HFFc6 (cell line): ENCODE measurements at regions not wholly inside any gene's neighbourhood (a gene's known extent, or its start where the extent isn't known, plus 50 kb on each side); places are given as distances from the start of the nearest gene placed in this dataset.

Experiments used
- DNase-seq: peaks from one replicate; pipeline ENCODE4 v3.0.0-alpha.2; 2018
- H3K27ac Mint-ChIP-seq: 2 replicates; pipeline ENCODE4 v1.8.0; 2020; ENCODE audit warnings: mild to moderate bottlenecking, mixed read lengths
- H3K27me3 Mint-ChIP-seq: 2 replicates; pipeline ENCODE4 v1.8.0; 2021; ENCODE audit warnings: mild to moderate bottlenecking, moderate library complexity, mixed read lengths; ENCODE audit not compliant: insufficient read depth
- H3K36me3 Mint-ChIP-seq: 2 replicates; pipeline ENCODE4 v1.8.0; 2021; ENCODE audit warnings: low read depth, mixed read lengths
- H3K4me1 Mint-ChIP-seq: 2 replicates; pipeline ENCODE4 v1.8.0; 2020; ENCODE audit warnings: low read depth, mixed read lengths
- H3K4me3 Mint-ChIP-seq: 2 replicates; pipeline ENCODE4 v1.8.0; 2020; ENCODE audit warnings: mild to moderate bottlenecking, moderate library complexity, mixed read lengths
- H3K9me3 Mint-ChIP-seq: 2 replicates; pipeline ENCODE4 v1.8.0; 2020; ENCODE audit warnings: mild to moderate bottlenecking, mixed read lengths
- CTCF ChIP-seq: fragments of 200-600 bp; sonication (generic); IDR thresholded peaks from 2 replicates; pipeline ENCODE4 v1.5.0; 2021; ENCODE audit warnings: antibody characterized with exemption, mild to moderate bottlenecking

GRCh38 chr20:48176139-48176538 is 390.9 kb upstream of the SULF2 start:
- no peak for TF ChIP-seq CTCF
- Mint-ChIP-seq H3K4me3 (no peak overlapping the region), H3K4me1 (no peaks in the 10 kb centered on the region), H3K27ac (no peak overlapping the region), H3K36me3 (no peaks in the 10 kb centered on the region), H3K9me3 (peaks cover 42% of the 10 kb centered on the region), H3K27me3 (peaks cover 5% of the 10 kb centered on the region)
- DNase-seq: no peak

- Mint-ChIP-seq H3K4me3 (no peak overlapping the region), H3K4me1 (no peaks in the 10 kb centered on the region), H3K27ac (no peak overlapping the region), H3K36me3 (no peaks in the 10 kb centered on the region), H3K9me3 (peaks cover 46% of the 10 kb centered on the region), H3K27me3 (peaks cover 5% of the 10 kb centered on the region)
- no peak for TF ChIP-seq CTCF
- no peak for DNase-seq
Observed at GRCh38 chr20:48175261-48175660, 390.0 kb upstream of the SULF2 start.

GRCh38 chr20:48172357-48172702 is 387.0 kb upstream of the SULF2 start:
- Mint-ChIP-seq H3K36me3 (no peaks in the 10 kb centered on the region), H3K27me3 (peaks cover 5% of the 10 kb centered on the region), H3K27ac (no peak overlapping the region), H3K4me1 (no peaks in the 10 kb centered on the region), H3K9me3 (peaks cover 40% of the 10 kb centered on the region), H3K4me3 (no peak overlapping the region)
- DNase-seq: no peak
- TF ChIP-seq CTCF: no peak

GRCh38 chr20:48171626-48172356 is 386.5 kb upstream of the SULF2 start:
- no peak for TF ChIP-seq CTCF
- H3K36me3 Mint-ChIP-seq: no peaks in the 10 kb centered on the region
- no peak overlapping the region for H3K4me3 Mint-ChIP-seq
- H3K27me3 Mint-ChIP-seq: peaks cover 3% of the 10 kb centered on the region
- peaks cover 40% of the 10 kb centered on the region for H3K9me3 Mint-ChIP-seq
- no peak overlapping the region for H3K27ac Mint-ChIP-seq
- no peaks in the 10 kb centered on the region for H3K4me1 Mint-ChIP-seq
- no peak for DNase-seq

- peaks cover 35% of the 10 kb centered on the region for H3K9me3 Mint-ChIP-seq
- no peak overlapping the region for H3K4me3 Mint-ChIP-seq
- H3K27me3 Mint-ChIP-seq: peaks cover 3% of the 10 kb centered on the region
- DNase-seq: no peak
- no peak for TF ChIP-seq CTCF
- no peak overlapping the region for H3K27ac Mint-ChIP-seq
- H3K36me3 Mint-ChIP-seq: no peaks in the 10 kb centered on the region
- no peaks in the 10 kb centered on the region for H3K4me1 Mint-ChIP-seq
Observed at GRCh38 chr20:48171071-48171470, 385.8 kb upstream of the SULF2 start.
